OCI-LY7 (cell line): ENCODE measurements at regions not wholly inside any gene's neighbourhood (a gene's known extent, or its start where the extent isn't known, plus 50 kb on each side); places are given as distances from the start of the nearest gene placed in this dataset.

Experiments
- CTCF ChIP-seq: fragments of 200-600 bp; sonication (generic); conservative IDR thresholded peaks from 2 replicates; pipeline ENCODE4 v1.5.1; 2014; ENCODE audit warnings: mild to moderate bottlenecking, antibody characterized with exemption, low read length, moderate library complexity, mixed read lengths
- EZH2phosphoT487 ChIP-seq: fragments of 200-600 bp; sonication (generic); IDR thresholded peaks from 2 replicates; pipeline ENCODE4 v1.6.1; 2018; ENCODE audit warnings: low read depth, borderline replicate concordance, mild to moderate bottlenecking, mixed run types, antibody characterized with exemption, low read length, moderate library complexity, mixed read lengths

DNA sequence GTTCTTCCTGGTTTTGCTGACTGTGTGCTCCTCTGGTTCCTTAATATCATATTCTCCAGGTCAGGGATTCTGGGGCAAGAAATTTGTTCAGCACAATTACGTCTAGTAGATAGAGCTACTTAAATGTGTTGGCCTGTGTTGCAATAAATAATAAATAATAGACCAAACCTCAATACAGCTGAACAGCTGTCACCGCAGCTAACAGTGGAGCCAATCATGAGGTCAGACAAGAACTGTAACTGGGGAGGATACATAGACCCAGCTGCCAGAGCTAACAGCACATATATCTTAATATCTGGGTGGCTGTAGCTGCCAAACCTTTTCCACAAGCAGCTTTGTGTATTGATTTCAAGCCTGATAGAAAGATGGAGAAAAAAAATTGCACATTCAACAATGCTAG is 1596.3 kb upstream of the PCDH20 start:
- TF ChIP-seq CTCF (no peak), EZH2phosphoT487 (no peak)
